NCI-H446 treated with DMSO at 0.1 percent for 48 hours (cell line): ENCODE measurements at regions not wholly inside any gene's neighbourhood (a gene's known extent, or its start where the extent isn't known, plus 50 kb on each side); places are given as distances from the start of the nearest gene placed in this dataset.

ENCODE experiments used
- DNase-seq: peaks from one replicate; lab custom pipeline; 2025; lab: John Stamatoyannopoulos, UW

DNA sequence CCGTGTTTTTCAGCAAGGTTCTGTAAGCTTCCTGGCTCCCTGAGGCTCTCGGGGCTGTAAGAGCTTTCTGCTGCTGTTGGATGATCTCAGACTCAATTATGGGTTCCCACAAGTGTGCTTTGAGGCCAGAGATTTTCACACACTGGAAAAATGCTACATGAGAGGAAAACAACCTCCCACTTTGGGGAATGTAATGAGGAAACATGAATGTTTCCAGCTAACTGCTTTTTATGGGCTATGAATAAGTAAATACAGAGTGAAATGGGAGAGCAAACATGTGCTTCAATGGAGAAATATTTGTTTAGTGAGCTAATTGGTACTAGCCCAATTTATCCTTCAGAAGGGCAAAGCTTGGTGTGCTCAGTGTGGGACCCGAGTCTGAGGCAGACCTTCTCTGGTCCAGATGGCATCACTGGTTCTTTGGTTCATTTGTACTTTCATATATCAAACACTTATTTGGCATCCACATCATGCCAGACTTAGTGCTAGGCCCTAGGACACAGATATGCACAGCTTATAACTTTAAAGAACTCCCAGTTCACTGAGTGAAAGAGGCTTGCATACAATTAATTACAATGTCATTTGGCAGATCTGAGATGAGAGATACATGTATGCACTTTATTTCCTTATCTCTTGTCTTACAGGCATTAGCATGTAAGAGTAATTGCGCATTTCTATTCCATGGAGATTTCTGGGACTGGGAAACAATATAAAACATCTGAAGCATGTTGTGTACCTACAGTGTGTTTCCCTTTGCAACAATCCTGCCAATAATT, 248.8 kb downstream of the RDH14 start:
- no peak for DNase-seq

DNA sequence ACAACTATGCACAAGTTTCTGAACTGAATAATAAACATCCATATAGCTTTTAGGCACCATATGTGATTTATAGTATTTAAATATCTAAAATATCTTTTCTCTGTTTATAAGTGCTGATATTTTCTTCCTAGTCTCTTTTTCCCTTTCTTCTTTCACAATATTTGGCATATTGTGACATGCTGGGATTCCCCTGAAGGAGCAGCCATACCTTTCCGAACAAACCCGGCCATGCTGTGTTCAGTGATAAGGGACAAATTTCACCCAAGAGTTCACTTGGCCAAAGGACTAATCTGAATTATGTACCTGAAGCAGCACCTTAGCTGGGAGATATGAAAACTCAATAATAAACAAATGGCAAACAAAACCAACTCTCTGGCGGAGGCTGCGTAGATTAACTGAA, 250.8 kb downstream of the RDH14 start:
- DNase-seq: no peak

DNA sequence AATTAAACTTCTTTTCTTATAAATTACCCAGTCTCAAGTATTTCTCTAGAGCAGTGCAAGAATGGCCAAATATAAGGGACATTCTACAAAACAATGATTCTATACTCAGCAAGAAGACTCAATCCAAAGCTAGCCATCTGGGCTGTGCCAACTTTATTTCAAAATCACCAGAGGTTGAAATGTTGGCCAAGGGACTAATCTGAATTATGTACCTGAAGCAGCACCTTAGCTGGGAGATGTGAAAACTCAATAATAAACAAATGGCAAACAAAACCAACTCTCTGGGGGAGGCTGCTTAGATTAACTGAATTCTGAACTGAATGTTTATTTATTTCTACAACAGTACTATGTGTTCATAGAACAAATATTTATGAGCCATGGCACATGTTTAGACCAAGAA, 251.3 kb downstream of the RDH14 start:
- DNase-seq: no peak

DNA sequence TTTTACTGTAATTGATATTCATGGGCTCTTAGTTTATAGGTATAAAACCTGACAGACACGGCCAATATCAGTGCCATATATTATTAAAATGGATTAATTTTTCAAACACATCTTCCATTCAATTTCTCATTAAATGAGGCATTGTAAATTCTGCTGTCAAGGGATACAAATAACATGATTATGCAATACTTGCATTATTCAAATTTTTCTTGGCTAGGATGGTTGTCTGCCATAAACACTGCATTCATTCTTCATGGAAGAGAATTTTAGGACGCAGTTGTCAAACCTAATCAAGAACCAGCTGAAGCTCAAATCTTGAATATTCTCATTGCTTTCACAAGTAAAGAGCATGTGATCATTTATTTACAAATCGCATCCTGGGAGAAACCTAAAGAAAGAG, 255.6 kb downstream of the RDH14 start:
- no peak for DNase-seq

DNA sequence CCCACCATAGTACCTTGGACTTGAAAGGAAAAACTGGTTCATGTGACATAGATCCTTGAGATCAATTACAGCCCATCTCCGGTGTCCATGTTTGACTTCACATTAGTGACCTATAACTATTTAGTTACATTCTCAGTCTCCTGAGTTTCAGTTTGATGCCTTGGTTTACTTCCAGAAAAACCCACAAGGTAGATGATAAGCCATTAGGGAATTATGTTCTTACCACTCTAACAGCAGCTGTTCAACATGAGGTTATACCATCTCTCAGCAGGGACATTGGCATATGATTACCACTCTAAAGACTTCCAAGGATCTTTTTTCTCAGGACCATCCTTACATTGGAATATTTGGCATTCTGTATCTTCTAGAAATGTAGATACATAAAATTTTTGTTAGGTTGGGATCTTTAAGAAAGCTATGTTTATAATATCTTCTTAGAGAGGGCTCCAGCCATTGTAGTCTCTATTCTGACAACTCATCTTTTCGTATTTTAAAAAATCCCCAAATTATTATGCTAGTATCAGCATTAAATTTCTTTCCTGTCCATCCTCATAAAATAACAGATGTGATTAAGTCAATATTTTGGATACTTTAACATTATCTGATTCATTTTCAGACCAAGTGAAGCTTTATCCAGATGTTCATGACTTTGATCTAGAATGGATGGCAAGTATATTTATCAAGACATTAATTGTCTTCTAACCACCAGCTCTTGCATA, 258.9 kb downstream of the RDH14 start:
- DNase-seq: no peak

DNA sequence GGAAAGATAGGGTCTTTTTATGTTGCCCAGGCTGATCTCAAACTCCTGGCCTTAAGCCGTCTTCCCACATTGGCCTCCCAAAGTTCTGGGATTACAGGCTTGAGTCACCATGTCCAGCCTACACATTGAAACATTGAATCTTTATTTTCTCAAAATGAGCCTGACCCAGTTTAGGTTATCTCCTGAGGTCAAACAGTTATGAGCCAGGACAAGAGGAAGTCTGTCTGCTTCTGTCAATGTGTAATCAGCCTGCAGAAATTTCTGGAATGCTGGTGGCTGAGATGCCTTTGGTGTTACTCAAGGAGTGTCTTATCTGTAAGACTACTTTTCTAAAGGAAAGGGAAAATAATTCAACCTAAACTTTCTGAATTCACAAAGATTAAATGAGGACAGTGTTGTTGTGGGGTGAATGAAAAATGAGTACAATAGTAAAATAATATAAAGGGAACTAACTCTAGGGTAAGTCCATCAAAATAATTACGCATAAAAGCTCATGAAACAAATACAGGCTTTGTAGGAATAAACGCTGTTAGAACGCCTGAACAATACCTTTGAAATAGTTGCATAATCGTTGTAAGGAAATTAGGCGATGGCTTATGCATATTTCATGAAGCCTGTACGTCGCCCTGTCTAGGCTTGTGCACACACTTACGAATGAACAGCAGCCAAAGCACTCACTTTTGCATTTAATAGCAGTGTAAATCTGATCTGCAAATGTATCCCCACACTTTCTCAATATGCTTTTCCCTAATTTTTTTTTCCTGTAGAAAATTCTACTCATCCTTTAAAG, 260.8 kb downstream of the RDH14 start:
- no peak for DNase-seq

DNA sequence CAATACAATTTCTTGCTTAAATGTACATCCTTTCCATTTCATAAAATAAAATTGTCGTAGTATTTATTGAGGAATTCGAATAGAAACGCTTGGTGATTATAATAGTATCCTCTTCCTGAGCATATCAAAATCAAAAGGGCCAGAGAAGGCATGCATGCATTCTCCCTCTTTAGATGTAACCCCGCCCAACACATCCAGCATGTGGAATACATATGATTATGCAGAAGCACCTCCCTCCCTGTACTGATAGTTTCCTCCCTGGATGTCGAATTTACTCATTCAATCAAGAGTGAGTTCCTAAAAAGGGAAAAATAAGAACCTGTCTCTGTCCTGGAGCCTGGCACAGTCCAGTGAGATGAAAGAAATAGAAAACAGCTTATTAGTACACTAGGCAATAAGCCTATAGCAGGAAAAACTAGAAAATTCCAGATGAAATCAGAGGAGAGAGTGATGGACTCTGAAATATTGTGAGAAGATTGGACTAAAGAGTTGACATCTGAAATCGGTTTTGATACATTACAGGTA, 262.9 kb downstream of the RDH14 start:
- no peak for DNase-seq

DNA sequence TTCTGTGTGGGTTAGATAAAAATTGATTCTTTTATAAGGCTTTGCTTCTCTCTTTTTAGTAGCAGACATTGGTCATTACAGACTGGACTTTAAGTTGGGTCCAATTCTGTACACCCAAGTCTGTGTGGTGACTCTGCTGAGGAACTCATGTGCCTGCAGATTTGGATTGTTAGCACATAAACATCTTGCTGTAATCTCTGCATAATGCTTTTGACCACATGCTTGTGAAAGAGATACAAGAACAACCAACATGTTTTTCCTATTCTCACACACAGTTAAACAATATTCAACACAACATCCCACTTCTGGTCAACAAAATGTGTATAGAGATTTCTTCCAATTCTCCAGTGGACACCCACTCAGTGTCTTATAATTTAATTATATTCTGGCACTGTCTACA, 270.1 kb downstream of the RDH14 start:
- DNase-seq: no peak

DNA sequence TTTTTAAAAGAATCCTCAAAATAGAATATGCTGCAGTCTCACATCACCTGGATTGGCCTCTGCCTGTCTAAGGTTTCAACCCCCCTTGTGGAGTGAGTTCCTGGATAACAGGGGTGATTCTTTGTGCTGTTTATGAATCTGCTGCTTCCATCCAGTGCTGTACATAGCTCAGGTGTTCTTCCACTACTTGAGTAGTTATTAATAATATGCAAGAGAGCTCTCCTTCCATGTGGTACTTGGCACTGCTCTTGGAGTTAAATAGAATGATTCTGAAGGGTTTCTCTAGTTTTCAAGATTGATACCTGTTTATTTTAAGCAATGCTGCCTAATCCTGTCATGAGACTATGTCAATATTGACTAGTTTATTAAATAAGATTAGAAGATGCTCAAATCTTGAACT, 273.6 kb downstream of the RDH14 start:
- no peak for DNase-seq

DNA sequence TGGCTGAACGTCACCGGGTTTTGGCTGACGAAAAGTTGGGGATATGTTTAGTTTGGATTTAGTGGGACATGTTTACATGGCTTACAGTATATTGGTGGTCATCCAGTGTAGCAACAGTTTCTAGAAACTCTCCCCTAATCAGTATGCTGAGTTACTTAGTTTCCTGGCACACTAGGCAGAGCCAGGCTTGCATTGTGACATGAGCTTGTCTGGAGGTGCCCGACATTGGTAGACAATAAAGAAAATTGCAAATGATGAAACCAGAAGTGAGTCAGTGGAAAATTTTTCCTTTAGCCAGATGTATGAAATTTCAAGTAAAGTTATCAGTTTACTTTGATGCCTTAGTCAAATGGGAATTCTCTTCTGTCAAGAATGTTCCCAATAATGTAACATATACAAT, 276.1 kb downstream of the RDH14 start:
- no peak for DNase-seq

DNA sequence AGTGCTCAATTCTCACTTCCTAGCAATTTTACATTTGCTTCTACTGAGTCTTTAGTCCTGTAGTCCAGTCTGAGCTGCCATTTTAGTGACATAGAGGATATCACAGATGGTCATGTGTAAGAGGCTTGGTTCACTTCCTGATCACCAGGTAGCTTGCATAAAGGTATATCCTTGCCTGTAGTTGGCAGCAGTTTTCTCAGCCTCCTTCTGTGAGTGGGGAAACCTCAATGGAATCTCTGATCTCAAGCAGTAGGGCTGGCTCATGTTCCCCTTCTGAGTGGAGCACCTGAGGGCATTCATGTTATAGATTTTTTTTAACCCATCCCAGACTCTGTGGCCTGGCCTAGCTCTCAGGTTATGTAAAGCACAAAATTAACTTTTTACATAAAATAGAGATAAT, 278.4 kb downstream of the RDH14 start:
- DNase-seq: no peak

DNA sequence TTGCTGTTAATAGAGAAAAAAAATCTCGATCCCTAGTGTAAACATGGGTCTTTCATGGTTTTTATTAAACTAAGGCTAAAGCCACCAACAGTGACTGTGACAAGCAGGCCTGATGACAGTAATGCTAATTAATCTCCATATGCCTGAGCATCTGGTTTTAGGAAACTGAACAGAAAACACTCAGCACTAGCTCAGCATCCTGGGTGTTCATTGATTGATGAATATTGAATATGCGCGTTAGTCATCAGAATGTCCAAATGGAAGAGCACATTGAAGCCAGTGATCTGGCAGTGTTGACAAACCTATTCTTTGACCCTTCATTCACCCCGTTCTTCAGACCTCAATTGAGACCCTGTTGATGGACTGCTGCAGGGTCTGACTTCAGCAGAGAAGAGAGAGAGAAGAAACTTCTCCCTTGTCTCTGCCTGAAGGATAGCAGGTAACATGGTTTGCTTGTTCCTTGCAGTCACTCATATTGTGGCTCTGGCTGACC, 283.8 kb downstream of the RDH14 start:
- no peak for DNase-seq

DNA sequence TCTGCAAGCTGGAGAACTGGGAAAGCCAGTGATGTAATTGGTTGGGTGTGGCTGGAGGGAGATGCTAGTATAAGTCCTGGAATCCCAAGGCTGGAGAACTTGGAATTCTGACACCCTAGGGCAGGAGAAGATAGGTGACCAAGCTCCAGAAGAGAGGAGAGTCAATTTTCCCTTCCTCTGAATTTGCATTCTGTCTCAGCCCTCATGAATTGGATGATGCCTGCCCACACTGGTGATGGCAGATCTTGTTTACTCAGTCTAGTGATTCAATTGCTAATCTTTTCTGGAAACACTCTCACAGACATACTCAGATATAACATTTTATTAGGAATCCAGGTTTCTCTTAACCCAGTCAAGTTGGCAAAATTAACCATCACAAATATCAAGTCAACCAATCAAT, 287.2 kb downstream of the RDH14 start:
- DNase-seq: no peak

DNA sequence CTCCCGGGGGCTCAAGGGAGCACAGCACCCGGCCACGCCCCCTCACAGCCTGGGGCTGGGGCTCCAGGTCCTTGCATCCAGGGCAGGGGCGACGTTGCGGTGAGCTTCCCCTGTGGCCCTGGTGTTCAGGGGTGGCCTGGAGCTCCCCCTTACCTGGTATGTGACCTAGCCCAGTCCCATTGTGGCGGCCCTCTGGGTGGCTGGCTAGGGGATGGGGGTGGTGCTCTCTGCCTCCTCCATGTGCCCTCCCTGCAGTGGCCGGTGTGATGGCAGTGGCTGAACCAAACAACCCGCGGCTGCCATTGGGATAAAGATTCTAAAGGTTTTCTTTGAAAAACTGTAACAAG, 288.3 kb downstream of the RDH14 start:
- no peak for DNase-seq

DNA sequence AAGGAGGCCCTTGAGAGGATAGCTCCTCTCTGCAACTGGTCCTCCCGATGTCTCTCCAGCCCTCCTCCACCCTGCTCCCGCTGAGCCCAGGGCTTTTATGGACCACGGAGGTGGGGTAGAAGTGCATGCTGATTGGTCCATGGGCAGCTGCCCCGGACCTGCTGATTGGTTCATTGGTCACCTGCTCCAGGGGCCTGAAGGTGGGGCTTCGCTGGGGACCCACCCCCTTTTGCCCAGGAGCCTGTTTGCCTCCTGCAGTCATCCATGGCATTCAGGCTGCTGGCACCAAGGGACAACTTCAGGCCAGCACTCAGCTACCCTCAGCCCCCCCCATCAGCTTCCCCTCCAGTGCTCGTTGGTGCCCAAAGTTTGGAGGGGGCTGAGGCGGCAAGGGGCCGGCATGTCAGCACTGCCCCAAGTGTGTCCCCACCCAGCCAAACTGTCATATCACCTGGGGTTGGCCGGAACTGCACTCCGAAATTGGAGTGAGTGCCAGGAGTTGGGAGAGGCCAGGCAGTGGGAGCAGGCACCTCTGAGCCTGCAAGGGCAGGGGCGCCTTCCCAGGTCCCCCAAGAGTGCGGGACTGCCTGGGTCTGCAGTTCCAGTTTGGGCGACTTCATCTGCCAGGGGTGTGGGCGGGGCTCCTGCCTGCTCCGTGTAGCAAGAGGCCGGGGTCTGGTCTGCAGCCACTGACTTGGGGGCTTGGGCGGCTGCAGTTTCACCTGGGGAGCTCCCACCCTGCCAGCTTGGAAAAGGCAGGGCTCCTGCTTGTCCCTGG, 288.9 kb downstream of the RDH14 start:
- no peak for DNase-seq

DNA sequence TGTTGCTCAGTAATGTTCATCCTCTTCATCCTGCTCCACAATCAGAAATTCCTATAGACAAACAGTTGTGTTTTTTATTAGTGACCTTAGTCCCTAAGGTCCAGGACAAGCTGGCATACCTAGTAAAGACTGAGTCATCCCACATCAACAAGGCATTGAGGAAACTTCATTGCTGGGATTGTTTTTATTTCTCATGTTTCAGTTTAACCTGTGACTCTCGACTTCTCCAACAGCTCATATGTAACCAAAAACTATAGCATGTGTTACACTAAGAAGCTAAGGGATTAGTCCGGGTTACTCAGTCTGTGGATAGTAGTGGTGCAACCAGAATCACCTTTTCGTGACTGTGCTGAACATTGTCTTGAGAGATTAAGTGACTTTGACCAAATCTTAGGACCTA, 292.1 kb downstream of the RDH14 start:
- DNase-seq: no peak

DNA sequence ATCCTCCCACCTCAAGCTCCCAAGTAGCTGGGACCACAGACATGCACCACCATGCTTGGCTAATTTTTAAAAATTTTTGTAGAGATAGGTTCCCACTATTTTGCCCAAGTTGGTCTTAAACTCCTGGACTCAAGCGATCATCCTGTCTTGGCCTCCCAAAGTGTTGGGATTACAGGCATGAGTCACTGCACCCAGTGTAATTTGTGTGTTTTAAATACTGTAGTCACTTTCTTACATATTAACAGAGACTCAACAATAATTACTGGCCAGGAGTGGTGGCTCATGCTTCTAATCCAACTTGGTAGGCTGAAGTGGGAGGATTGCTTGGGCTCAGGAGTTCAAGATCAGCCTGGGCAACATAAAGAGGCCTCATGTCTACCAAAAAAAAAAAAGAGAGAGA, 293.0 kb downstream of the RDH14 start:
- no peak for DNase-seq

DNA sequence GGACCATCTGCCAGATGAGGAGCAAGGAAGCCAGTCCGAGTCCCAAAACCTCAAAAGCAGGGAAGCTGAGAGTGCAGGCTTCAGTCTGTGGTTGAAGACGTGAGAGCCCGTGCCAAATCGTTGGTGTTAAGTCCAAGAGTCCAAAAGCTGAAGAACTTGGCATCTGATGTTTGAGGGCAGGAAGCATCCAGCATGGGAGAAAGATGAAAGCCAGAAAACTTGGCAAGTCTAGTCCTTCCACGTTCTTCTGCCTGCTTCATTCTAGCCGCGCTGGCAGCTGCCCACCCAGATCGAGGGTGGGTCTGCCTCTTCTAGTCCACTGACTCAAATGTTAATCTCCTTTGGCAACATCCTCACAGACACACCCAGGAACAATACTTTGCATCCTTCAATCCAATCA, 293.8 kb downstream of the RDH14 start:
- peak; percentile 24 for DNase-seq

DNA sequence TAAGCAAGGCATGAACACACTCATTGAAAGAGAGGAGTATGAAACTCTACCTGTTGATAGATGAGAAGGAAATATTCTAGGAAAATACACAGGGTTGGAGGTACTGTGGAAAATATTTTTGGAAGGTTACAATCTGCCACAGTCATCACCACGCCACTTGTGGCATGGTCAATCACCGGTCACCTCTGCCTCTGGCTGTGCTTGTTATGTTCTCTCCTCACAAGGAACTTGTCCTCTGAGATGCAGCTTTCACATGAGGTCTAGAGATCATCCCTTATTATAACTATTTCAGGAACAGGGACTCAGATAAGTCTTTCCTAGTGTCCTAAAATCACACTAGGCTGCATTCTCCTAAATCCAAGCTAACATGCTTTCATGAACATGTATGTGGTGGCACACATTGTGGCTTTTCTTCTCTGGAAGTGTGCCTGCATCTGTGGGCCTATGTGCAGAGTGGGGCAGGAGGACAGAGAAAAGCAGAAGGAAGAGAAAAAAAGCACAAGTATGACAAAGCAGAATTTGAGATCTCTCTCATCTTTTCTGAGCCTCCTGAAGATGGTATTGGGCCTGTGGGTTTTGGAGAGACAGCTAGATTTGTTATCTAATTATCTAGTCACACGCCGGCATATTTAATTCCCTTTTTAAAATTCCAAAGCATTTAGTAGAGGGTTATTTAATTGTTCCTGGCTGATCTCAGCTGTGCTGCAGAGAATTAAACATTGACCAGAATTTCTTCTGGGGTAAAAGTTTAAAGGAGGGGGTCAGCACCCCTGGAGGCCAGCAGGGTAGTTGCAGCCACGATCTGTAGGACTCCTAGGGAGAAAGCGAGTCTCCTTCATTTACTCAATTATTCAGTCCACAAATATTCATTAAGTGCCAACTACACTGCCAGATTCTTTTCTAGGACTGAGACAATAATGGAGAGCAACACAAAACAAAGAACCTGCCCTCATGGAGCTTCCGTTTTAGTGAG, 294.6 kb downstream of the RDH14 start:
- DNase-seq: no peak

DNA sequence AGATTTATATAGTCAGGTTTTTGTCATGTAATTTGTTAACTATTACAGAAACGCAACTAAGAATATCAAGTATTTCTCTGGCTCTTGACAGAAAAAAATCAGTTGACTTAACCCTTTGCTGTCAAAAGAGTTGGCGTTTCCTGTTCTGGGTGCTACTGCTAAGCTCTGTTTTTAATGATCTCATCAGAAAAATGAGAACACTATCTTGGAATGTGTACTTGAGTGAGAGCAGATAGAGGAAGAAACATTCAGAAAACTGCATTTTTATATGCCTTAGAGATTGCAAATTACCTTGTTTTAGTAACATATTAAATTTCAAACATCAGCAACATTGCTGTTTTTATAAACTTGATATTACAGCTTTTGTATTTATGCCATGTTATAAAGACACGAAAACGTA, 297.9 kb downstream of the RDH14 start:
- no peak for DNase-seq
